ENCODE measurements at regions not wholly inside any gene's neighbourhood (a gene's known extent, or its start where the extent isn't known, plus 50 kb on each side); places are given as distances from the start of the nearest gene placed in this dataset.

- H3K36me3 ChIP-seq (ENCODE audit: control insufficient read depth, insufficient read depth, low read length): no peaks in the 10 kb centered on the region
- no peak overlapping the region for H3K27ac ChIP-seq (ENCODE audit: extremely low read depth, low read depth, low read length)
- FAIRE-seq: no peak
- H4K20me1 ChIP-seq (replicated peaks; ENCODE audit: control insufficient read depth, insufficient read depth, low read length): no peaks in the 10 kb centered on the region
- in situ Hi-C loops (cut with MboI) (no loop called here), intact Hi-C loops (cut with micrococcal nuclease) (no loop called here)
- H3K9ac ChIP-seq (ENCODE audit: insufficient read depth in 1 of 2, low read depth in 2 of 2, low read length in 2 of 2): no peak overlapping the region
- no peak for DNase-seq (ENCODE audit: extremely low read depth in 1 of 4, low spot score in 3 of 4)
- WGBS (ENCODE audit: insufficient coverage, low coverage, missing lambda C conversion rate): 0% methylated on average over 1 of the region's 1 CpG
- ChIA-PET POLR2A (no interaction called here), CTCF (ENCODE audit: low intra/inter-chr PET ratio) (no interaction called here)
- no peaks in the 10 kb centered on the region for H3K27me3 ChIP-seq (ENCODE audit: control insufficient read depth in 2 of 2, insufficient read depth in 2 of 2, low read length in 2 of 2)
- no peak overlapping the region for H3K4me3 ChIP-seq
- H3K79me2 ChIP-seq (ENCODE audit: control insufficient read depth, insufficient read depth, low read length): no peaks in the 10 kb centered on the region
- H3K9me1 ChIP-seq (ENCODE audit: control insufficient read depth, insufficient read depth, low read length): no peaks in the 10 kb centered on the region
- BruUV-seq (replicated peaks): no TSS peak
- no peaks in the 10 kb centered on the region for H3K4me1 ChIP-seq (replicated peaks in 1 of 2; ENCODE audit: control insufficient read depth in 2 of 2, insufficient read depth in 2 of 2, low read length in 2 of 2)
- TF ChIP-seq MAFG (tag; conservative IDR thresholded peaks at IDR 0.05): no peak
- no peak for TF ChIP-seq STAT5A (IDR thresholded peaks at IDR 0.05; ENCODE audit: borderline replicate concordance, low read length)
- TF ChIP-seq XRCC5 (IDR thresholded peaks at IDR 0.05; ENCODE audit: low read depth, low read length): no peak
- no peak for TF ChIP-seq TCFL5 (CRISPR knock-in tag; conservative IDR thresholded peaks at IDR 0.05)
- TF ChIP-seq NBN (IDR thresholded peaks at IDR 0.05; ENCODE audit: low read depth): no peak
- TF ChIP-seq TCF7L2 (IDR thresholded peaks at IDR 0.05; ENCODE audit: low read depth, low read length): no peak
- TF ChIP-seq TBL1XR1 (IDR thresholded peaks at IDR 0.05; ENCODE audit: low read length in 2 of 2): no peak
- TF ChIP-seq SRSF3 (IDR thresholded peaks at IDR 0.05; ENCODE audit: insufficient read depth, low read length): no peak
- no peak for TF ChIP-seq ZNF324 (CRISPR knock-in tag; IDR thresholded peaks at IDR 0.05)
- no peak for TF ChIP-seq TRIM28 (IDR thresholded peaks at IDR 0.05)
- no peak for TF ChIP-seq ZFP36 (IDR thresholded peaks at IDR 0.05; ENCODE audit: low read depth, low read length, partially characterized antibody)
- no peak for TF ChIP-seq RB1 (IDR thresholded peaks at IDR 0.05; ENCODE audit: low read depth)
- TF ChIP-seq CHD4 (IDR thresholded peaks at IDR 0.05; ENCODE audit: insufficient read depth, insufficient replicate concordance, low read depth, low read length, poor library complexity, severe bottlenecking): no peak
- no peak for TF ChIP-seq FOXA1 (IDR thresholded peaks at IDR 0.05; ENCODE audit: borderline replicate concordance)
- H3K4me2 ChIP-seq (ENCODE audit: insufficient read depth, low read length): no peak overlapping the region
- no peaks in the 10 kb centered on the region for H3K9me3 ChIP-seq (replicated peaks; ENCODE audit: control insufficient read depth, insufficient read depth, low read depth, low read length)
- H2AFZ ChIP-seq (ENCODE audit: low read depth, low read length): no peak overlapping the region
- ATAC-seq: no peak
These were observed 447.5 kb upstream of the COX7C start for GRCh38 chr5:86170194-86170593.
